HCT116 (cell line): ENCODE measurements at regions not wholly inside any gene's neighbourhood (a gene's known extent, or its start where the extent isn't known, plus 50 kb on each side); places are given as distances from the start of the nearest gene placed in this dataset.
"Not testable (repeated sequence)": the region's sequence is repeated elsewhere in the genome, so short reads cannot be mapped to it uniquely, and the experiment has no call there.

Experiments
- ATAC-seq: fragments of 200-7000 bp; cut with Tn5 transposase; 2 replicates; pipeline ENCODE4 v1.9.1; 2020; ENCODE audit warnings: mild to moderate bottlenecking, moderate library complexity
- BruUV-seq: library from RNA; stranded (reverse); fragments of 400-500 nt; replicated peaks from 2 replicates; lab custom pipeline; 2021; lab: Mats Ljungman, UMichigan
- CTCF ChIA-PET: fragments of 300-600 bp; sonication (Branson Sonifier 250); formaldehyde crosslinking; loops from one replicate; lab custom pipeline; 2021; ENCODE audit warnings: antibody characterized with exemption; lab: Charles Lee
- POLR2A ChIA-PET: fragments of 300-600, 350-600 bp; sonication (Branson Sonifier 250); formaldehyde crosslinking; loops from one replicate; lab custom pipeline; 2021; ENCODE audit warnings: antibody characterized with exemption; lab: Charles Lee
- RAD21 ChIA-PET, 2 experiments: fragments of 300-600 bp; sonication (Branson Sonifier 250); formaldehyde crosslinking; loops; one replicate each; lab custom pipeline; 2023; ENCODE audit warnings: low total read pairs in 2 of 2; ENCODE audit not compliant: uncharacterized antibody in 2 of 2, unreplicated experiment in 2 of 2, low non-redundant PET in 1 of 2; lab: Charles Lee
- DNase-seq: peaks from one replicate; pipeline ENCODE4 v3.0.0-alpha.2; 2010; ENCODE audit warnings: low read depth, low spot score
- H2AFZ ChIP-seq: fragments of 200-600 bp; shearing (Covaris generic), sonication (generic); 2 replicates; pipeline ENCODE4 v1.6.1; 2017; ENCODE audit warnings: low read depth, mixed run types, mixed read lengths, antibody characterized with exemption, low read length; ENCODE audit not compliant: poor library complexity, severe bottlenecking
- H3K27ac ChIP-seq: 2 replicates; pipeline ENCODE4 v1.5.1; 2012; ENCODE audit warnings: low read depth, low read length
- H3K27me3 ChIP-seq: fragments of 200-600 bp; sonication (generic); 2 replicates; pipeline ENCODE4 v1.6.1; 2016; ENCODE audit warnings: mixed run types, low read length, mixed read lengths; ENCODE audit not compliant: insufficient read depth
- H3K36me3 ChIP-seq, 2 experiments: fragments of 200-500 bp in 1 of 2; fragments of 200-600 bp in 1 of 2; sonication (Bioruptor generic) in 1 of 2; sonication (generic) in 1 of 2; 2 replicates each; pipeline versions ENCODE4 v1.5.1 to v1.6.1; 2014 to 2016; ENCODE audit warnings: low read length in 2 of 2, inconsistent platforms in 1 of 2, mixed read lengths in 1 of 2, mixed run types in 1 of 2; ENCODE audit not compliant: insufficient read depth in 2 of 2, control insufficient read depth in 1 of 2
- H3K4me1 ChIP-seq, 2 experiments: fragments of 200-600 bp in 1 of 2; sonication (generic) in 1 of 2; 2 replicates each; pipeline versions ENCODE4 v1.5.1 to v1.6.1; 2012 to 2017; ENCODE audit warnings: low read length in 2 of 2, inconsistent platforms in 1 of 2, mild to moderate bottlenecking in 1 of 2, mixed read lengths in 1 of 2, mixed run types in 1 of 2, moderate library complexity in 1 of 2; ENCODE audit not compliant: insufficient read depth in 2 of 2, control insufficient read depth in 1 of 2
- H3K4me2 ChIP-seq: fragments of 200-600 bp; sonication (generic); 2 replicates; pipeline ENCODE4 v1.6.1; 2017; ENCODE audit warnings: mixed run types, low read length, mixed read lengths
- H3K4me3 ChIP-seq, 2 experiments: fragments of 200-600 bp in 1 of 2; sonication (generic) in 1 of 2; replicated peaks in 1 of 2; 2 replicates each; pipeline ENCODE4 v1.5.1; 2011 to 2016; ENCODE audit warnings: low read length in 2 of 2, control low read depth in 1 of 2, low read depth in 1 of 2, mild to moderate bottlenecking in 1 of 2, mixed read lengths in 1 of 2, mixed run types in 1 of 2
- H3K79me2 ChIP-seq: fragments of 200-600 bp; sonication (generic); 2 replicates; pipeline ENCODE4 v1.6.1; 2017; ENCODE audit warnings: mild to moderate bottlenecking, mixed run types, low read length, moderate library complexity, mixed read lengths; ENCODE audit not compliant: insufficient read depth
- H3K9ac ChIP-seq: fragments of 200-600 bp; sonication (generic); 2 replicates; pipeline ENCODE4 v1.6.1; 2016; ENCODE audit warnings: low read length, mixed read lengths
- H3K9me2 ChIP-seq: fragments of 200-600 bp; sonication (generic), shearing (Covaris generic); 2 replicates; pipeline ENCODE4 v1.6.1; 2017; ENCODE audit warnings: mixed run types, mild to moderate bottlenecking, moderate library complexity; ENCODE audit not compliant: insufficient read depth
- H3K9me3 ChIP-seq, 2 experiments: fragments of 200-500 bp in 1 of 2; fragments of 200-600 bp in 1 of 2; sonication (Bioruptor generic) in 1 of 2; sonication (generic) in 1 of 2; 2 replicates each; pipeline ENCODE4 v1.6.1; 2014 to 2017; ENCODE audit warnings: low read length in 2 of 2, mixed read lengths in 2 of 2, inconsistent platforms in 1 of 2, low read depth in 1 of 2, mild to moderate bottlenecking in 1 of 2, mixed run types in 1 of 2, moderate library complexity in 1 of 2; ENCODE audit not compliant: control insufficient read depth in 1 of 2, insufficient read depth in 1 of 2
- H4K20me1 ChIP-seq: fragments of 200-600 bp; sonication (generic), shearing (Covaris generic); 2 replicates; pipeline ENCODE4 v1.6.1; 2017; ENCODE audit warnings: mixed run types, mild to moderate bottlenecking, moderate library complexity; ENCODE audit not compliant: insufficient read depth
- CEBPB ChIP-seq: IDR thresholded peaks from 2 replicates; pipeline ENCODE4 v1.6.1; 2012; ENCODE audit warnings: low read depth
- EGR1 ChIP-seq: IDR thresholded peaks from 2 replicates; pipeline ENCODE4 v1.6.1; 2012; ENCODE audit warnings: low read depth
- JUND ChIP-seq: IDR thresholded peaks from 2 replicates; pipeline ENCODE4 v1.6.1; 2012
- intact Hi-C: fragments of 100-400 bp; cut with micrococcal nuclease; formaldehyde crosslinking; loops from 2 replicates; pipeline ENCODE4 v1.10.0; 2022
- TF ChIP-seq, protein P1 (sequence below): IDR thresholded peaks from 2 replicates; pipeline ENCODE4 v1.6.1; 2012; ENCODE audit warnings: low read depth
- TF ChIP-seq, protein P2 (sequence below), 3 experiments: fragments of 200-600 bp in 1 of 3; sonication (generic) in 1 of 3; IDR thresholded peaks in 2 of 3; conservative IDR thresholded peaks in 1 of 3; 2 replicates each; pipeline ENCODE4 v1.5.1; 2012 to 2017; ENCODE audit warnings: low read depth in 2 of 3, low read length in 2 of 3, antibody characterized with exemption in 1 of 3, borderline replicate concordance in 1 of 3, control low read depth in 1 of 3, mild to moderate bottlenecking in 1 of 3, mixed read lengths in 1 of 3, mixed run types in 1 of 3, moderate library complexity in 1 of 3; ENCODE audit not compliant: insufficient read depth in 1 of 3

DNA sequence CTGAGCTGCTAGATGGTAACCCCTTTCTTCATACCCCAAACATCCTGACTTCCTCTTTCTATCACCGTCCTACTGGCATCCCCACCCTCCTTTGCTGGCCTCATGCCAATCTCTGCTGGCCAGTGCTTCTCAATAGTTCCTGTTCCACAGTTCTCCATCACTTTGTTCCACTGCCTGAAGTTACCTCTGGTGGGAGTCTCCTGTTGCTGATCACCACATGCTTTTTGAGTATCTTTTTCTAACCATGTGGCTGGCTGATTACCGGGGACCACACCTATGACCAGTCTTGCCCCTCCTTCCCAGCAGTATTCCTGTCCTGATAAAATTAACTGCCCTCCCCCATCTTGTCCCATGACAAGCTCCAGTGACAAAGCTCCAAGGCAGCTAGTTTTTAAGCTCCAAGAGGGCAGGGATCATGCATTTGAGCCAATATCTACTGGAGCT, 380.4 kb upstream of the CCL2 start (continued):
- TF ChIP-seq, protein P1, sequence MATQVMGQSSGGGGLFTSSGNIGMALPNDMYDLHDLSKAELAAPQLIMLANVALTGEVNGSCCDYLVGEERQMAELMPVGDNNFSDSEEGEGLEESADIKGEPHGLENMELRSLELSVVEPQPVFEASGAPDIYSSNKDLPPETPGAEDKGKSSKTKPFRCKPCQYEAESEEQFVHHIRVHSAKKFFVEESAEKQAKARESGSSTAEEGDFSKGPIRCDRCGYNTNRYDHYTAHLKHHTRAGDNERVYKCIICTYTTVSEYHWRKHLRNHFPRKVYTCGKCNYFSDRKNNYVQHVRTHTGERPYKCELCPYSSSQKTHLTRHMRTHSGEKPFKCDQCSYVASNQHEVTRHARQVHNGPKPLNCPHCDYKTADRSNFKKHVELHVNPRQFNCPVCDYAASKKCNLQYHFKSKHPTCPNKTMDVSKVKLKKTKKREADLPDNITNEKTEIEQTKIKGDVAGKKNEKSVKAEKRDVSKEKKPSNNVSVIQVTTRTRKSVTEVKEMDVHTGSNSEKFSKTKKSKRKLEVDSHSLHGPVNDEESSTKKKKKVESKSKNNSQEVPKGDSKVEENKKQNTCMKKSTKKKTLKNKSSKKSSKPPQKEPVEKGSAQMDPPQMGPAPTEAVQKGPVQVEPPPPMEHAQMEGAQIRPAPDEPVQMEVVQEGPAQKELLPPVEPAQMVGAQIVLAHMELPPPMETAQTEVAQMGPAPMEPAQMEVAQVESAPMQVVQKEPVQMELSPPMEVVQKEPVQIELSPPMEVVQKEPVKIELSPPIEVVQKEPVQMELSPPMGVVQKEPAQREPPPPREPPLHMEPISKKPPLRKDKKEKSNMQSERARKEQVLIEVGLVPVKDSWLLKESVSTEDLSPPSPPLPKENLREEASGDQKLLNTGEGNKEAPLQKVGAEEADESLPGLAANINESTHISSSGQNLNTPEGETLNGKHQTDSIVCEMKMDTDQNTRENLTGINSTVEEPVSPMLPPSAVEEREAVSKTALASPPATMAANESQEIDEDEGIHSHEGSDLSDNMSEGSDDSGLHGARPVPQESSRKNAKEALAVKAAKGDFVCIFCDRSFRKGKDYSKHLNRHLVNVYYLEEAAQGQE: no peak
- no peak for TF ChIP-seq EGR1

DNA sequence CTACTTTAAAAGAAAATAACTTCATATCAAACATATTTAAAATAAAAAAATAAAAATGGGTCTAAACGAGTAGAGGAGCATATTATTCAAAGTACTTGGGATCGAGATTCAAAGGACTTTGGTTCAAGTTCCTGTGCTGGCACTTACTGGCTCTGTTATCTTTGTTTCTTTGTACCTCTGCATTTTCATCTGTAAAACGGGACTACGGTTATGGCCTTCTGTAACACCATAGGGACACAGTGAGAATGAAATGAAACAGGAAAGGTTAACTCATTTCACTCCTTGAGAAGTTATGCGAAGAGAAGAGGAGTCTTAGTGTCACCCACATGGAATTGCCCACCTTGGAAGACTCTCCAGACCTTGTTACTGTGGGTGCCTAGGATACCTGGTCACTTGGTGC, 379.1 kb upstream of the CCL2 start:
- Histone ChIP-seq H3K9ac (no peak overlapping the region), H3K36me3 (no peaks in the 10 kb centered on the region), H3K9me3 (peaks cover 0 to 4% of the 10 kb centered on the region in 2 experiments; a peak in 2 of 4 replicates), H3K9me2 (no peaks in the 10 kb centered on the region), H3K4me3 (no peak overlapping the region), H3K27ac (no peak overlapping the region), H2AFZ (no peak overlapping the region), H4K20me1 (no peaks in the 10 kb centered on the region), H3K79me2 (no peaks in the 10 kb centered on the region), H3K4me1 (no peaks in the 10 kb centered on the region), H3K4me2 (no peak overlapping the region), H3K27me3 (no peaks in the 10 kb centered on the region)
- BruUV-seq: no TSS peak
- ATAC-seq (no peak), DNase-seq (no peak)
- POLR2A ChIA-PET: no interaction called here
- RAD21 ChIA-PET: no interaction called here
- intact Hi-C loops: no loop called here
- CTCF ChIA-PET: no interaction called here
- TF ChIP-seq JUND (no peak), EGR1 (no peak), CEBPB (no peak)
- TF ChIP-seq, protein P2, sequence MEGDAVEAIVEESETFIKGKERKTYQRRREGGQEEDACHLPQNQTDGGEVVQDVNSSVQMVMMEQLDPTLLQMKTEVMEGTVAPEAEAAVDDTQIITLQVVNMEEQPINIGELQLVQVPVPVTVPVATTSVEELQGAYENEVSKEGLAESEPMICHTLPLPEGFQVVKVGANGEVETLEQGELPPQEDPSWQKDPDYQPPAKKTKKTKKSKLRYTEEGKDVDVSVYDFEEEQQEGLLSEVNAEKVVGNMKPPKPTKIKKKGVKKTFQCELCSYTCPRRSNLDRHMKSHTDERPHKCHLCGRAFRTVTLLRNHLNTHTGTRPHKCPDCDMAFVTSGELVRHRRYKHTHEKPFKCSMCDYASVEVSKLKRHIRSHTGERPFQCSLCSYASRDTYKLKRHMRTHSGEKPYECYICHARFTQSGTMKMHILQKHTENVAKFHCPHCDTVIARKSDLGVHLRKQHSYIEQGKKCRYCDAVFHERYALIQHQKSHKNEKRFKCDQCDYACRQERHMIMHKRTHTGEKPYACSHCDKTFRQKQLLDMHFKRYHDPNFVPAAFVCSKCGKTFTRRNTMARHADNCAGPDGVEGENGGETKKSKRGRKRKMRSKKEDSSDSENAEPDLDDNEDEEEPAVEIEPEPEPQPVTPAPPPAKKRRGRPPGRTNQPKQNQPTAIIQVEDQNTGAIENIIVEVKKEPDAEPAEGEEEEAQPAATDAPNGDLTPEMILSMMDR (IDR thresholded peaks at IDR 0.05 in 2 of 3, conservative IDR thresholded peaks at IDR 0.05 in 1 of 3; ENCODE audit: borderline replicate concordance in 1 of 3, insufficient read depth in 1 of 3, low read depth in 2 of 3, low read length in 2 of 3): no peak

DNA sequence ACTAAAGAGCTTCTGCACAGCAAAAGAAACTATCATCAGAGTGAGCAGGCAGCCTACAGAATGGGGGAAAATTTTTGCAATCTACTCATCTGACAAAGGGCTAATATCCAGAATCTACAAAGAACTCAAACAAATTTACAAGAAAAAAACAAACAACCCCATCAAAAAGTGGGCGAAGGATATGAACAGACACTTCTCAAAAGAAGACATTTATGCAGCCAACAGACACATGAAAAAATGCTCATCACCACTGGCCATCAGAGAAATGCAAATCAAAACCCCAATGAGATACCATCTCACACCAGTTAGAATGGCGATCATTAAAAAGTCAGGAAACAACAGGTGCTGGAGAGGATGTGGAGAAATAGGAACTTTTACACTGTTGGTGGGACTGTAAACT, 372.8 kb upstream of the CCL2 start:
- RAD21 ChIA-PET, H3K4me2 ChIP-seq, ATAC-seq, H4K20me1 ChIP-seq, H3K9me3 ChIP-seq, H3K36me3 ChIP-seq, BruUV-seq, H3K27me3 ChIP-seq, H3K4me1 ChIP-seq, POLR2A ChIA-PET, H3K79me2 ChIP-seq, H3K4me3 ChIP-seq, H3K27ac ChIP-seq, CTCF ChIA-PET, H3K9ac ChIP-seq, intact Hi-C loops, H3K9me2 ChIP-seq, DNase-seq, H2AFZ ChIP-seq: not testable (repeated sequence)

DNA sequence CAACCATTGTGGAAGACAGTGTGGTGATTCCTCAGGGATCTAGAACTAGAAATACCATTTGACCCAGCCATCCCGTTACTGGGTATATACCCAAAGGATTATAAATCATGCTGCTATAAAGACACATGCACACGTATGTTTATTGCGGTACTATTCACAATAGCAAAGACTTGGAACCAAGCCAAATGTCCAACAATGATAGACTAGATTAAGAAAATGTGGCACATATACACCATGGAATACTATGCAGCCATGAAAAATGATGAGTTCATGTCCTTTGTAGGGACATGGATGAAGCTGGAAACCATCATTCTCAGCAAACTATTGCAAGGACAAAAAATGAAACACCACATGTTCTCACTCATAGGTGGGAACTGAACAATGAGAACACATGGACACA, 372.4 kb upstream of the CCL2 start:
- ATAC-seq, H3K9me2 ChIP-seq, H3K4me2 ChIP-seq, H3K27me3 ChIP-seq, BruUV-seq, H3K4me3 ChIP-seq, POLR2A ChIA-PET, CTCF ChIA-PET, DNase-seq, H3K9me3 ChIP-seq, H3K79me2 ChIP-seq, RAD21 ChIA-PET, H3K27ac ChIP-seq, H3K4me1 ChIP-seq, intact Hi-C loops, H3K9ac ChIP-seq, H4K20me1 ChIP-seq, H2AFZ ChIP-seq, H3K36me3 ChIP-seq: not testable (repeated sequence)
